HG03457 (cell line): ENCODE measurements at regions not wholly inside any gene's neighbourhood (a gene's known extent, or its start where the extent isn't known, plus 50 kb on each side); places are given as distances from the start of the nearest gene placed in this dataset.

Experiments
- ATAC-seq: cut with Tn5 transposase; IDR thresholded peaks from one replicate; pipeline ENCODE4 v1.9.1; 2021; ENCODE audit warnings: moderate number of reproducible peaks; ENCODE audit not compliant: unreplicated experiment

DNA sequence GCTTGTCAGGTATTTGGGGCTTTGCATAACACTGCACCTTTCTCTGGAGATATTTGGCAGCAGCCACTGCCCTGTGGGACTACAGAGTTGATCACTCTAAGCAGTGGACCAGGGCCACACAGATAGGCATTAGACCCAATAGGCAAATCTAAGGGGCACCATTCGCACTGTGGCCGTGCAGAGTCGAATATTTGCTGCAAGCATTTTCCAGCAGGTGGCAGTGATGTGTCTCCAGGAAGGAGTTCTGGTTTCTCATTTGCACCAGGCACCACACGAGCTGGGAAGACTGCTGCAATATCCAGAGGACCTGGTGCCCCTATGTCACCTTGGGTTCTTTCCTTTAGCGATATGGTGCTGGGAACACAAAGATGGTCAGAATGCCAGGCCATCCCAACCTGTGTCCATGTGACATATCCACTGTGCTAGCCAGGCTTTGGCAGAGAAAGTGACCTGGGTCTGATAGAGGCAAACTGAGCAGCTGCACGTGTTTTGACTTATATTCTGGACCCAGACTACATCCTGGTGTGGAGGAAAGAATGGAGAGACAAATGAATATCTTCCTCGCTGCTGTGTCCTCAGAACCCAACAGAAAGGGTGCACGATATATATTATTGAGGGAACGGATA lies 318.7 kb downstream of the BUD13 start:
- ATAC-seq: no peak

DNA sequence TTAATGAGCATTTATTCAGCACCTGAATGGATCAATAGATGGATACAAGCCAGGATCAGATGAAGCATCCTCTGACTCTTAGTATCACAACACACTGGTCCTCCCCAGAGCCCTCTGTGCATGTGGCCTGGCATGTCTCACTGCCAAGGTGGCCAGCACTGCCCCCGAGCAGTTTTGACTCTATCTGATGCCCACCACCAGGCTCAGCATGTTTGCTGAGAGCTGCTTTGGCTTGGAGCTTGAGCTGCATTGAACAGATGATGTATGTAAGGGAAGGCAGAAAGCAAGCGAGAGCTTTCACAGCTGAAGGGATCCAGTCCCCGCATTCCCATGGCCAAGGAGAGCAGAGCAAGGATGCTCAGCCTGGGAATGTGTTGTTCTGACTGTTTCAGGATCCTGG lies 320.3 kb downstream of the BUD13 start:
- no peak for ATAC-seq

DNA sequence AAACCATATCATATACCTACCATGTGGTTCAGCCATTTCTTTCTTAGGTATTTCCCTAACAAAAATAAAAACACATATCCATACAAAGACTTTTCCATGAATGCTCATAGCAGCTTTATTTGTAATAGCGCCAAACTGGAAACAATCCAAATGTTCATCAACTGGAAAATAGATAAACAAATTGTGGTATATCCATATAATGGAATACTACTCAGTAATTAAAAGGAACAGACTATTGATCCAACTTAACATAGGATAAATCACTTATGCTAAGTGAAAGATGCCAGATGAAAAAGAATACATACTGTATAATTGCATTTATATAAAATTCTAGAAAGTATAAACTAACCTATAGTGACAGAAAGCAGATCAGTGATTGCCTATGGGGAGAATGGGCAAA lies 323.3 kb downstream of the BUD13 start:
- no peak for ATAC-seq

DNA sequence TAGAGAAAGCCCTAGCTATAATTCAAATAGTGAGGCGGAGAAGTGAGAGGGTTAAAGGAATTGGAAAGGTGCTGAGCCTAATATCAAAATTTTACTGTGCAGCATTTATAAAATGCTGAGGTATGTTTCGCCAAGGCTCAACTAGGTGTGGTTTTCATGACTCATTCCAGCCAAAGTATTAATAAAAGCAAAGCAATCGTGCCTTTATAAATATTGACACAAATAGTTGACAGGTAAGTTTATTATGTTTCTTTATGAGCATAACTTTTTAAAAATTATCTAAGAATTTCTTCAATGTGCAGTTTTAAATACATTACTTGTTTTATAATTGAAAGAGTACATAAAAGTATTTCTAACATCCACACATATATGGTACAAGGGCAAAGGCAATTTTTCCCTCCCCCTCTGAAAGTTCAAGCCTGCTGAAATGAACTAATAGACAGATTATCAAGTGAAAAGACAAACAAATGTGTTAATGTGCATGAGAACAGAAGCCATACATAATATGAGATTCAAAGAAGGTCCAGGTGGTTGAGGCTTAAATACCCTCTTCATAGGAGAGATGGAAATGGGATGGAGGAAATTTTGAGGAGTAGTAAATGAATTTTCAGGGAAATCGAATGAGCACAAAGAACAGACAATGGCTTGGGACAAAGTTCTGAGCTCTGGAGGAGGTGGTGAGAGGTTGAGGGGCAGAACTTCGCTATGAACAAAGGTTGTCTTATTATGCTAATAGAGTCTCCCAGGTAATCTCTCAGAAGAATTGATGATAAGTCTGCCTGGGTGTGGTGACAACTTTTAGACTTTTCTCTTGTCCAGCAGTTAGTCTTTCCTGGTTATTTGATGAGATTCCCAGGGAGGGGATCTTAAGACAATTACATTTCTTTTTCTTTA lies 326.5 kb downstream of the BUD13 start:
- ATAC-seq: no peak

DNA sequence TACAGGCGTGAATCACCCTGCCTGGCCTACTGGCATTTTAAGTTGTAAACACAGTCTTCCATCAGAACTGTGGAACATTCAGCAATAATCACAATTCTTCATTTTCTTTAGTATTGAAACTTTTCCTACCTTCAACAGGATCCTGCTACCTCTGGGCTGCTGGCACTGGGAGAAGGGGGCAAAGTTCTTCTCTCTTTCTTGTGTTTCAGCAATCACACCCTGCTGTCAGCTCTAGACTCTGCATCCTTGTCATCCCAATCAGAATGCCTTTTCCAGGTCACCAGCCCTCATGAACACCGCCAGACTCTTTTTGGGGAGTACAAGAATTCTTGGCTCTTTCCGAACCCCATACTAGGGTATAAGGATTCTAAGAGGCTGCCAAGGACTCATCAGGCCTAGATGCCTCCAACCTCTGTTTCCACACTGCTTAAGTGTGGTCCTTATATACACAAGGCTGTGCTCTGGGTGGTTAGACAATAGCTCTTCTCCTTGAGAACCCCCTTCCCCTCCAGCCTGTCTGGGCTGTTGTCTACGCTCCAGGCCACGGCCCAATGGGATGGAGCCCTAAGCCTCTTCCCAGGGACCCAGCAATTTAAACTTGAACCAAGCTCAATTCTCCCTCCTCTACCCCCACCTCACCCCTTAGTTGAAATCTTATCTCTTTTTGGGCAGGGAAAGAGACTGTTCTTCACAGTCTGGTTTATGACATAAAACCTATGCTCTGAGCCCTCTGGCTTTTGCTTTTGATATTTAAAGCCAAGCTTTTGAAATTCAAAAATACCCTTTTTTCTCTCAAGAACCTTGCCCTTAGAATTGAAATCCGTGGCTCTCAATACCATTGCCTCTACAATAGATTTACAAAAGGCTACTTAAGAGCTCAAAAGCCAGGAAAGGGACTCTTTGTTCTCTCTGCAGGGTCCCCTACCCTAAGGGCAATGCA lies 327.4 kb downstream of the BUD13 start:
- ATAC-seq: no peak

DNA sequence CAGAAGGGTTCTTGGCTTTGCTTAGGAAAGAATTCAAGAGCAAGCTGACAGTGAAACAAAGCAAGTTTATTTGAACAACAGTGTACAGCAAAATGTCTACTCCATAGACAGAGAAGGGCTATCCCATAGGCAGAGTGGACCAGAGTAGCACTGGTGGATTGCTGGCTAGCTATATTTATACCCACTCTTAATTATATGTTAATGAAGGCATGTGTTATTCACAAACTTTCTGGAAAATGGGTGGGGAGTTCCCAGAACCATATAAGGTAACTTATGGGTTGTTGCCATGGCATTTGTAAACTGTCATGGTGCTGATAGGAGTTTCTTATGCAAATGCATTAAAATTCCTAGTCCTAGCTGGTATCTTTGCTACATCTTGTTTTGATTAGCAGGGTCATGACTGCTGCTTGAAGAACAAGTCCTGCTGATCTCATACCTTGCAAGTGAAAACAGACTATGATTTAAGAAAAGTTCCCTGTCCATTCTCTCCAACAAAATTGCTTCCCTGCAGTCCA lies 330.5 kb downstream of the BUD13 start:
- no peak for ATAC-seq

DNA sequence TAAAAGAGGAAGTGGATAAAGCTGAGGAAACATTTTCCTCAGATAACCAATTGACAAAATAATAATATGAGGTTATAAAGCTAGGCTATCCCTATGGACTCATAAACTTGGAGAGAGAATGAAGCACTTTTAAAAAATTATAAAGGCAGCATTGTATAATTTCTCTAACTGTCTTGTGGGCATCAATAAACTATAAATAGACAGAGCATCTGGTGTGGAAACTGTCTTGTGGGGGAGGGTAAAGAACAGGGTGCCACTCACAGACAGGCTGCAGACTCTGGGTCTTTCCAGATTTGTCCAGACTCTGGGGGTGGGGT lies 333.5 kb downstream of the BUD13 start:
- no peak for ATAC-seq

DNA sequence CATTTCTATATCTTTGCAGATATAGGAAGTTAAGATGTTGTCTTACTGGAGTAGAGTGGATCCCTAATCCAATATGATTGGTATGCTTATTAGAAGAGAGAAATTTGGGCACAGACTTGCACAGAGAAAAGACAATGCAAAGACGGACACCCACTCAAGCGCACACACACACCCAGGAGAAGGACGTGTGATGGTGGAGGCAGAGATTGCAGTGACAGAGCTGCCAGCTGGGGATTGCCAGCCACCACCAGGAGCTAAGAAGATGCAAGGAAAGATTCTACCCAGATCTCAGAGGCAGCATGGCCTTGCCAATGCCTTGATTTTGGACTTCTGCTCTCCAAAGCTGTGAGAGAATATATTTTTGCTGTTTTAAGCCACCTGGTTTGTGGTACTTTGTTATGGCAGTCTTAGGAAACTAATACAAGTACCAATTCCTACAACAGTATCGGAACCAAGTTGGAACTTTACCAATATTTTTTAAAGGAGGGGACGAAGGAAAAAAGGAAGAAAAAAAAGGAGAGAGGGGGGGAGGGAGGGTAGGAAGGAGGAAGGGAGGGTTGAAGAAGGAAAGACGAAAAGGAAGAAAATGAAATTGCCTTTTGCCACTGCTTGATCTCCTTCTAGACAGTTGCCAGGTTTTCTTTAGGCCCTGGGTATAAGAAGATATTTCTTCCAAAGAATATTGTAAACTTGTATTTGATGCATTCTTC lies 334.0 kb downstream of the BUD13 start:
- no peak for ATAC-seq

DNA sequence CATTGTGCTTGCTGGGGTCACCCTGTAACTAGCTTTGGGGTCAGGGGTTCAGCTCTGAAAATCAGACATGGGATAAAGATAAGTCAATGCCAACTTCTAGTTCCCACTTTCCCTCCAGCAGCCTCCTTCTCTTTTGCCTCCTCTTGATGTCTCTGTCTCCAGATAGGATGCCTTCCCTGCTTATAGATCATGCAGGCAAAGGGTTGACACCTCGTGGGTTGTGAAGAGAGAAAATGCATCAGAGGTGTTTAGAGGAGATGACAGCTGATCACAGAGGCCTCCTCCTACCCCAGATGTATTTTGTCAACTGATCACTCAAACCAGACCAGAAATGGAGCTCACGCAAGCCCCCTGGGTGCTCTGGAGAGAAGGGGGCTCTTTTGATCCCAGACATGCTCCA lies 337.8 kb downstream of the BUD13 start:
- no peak for ATAC-seq

DNA sequence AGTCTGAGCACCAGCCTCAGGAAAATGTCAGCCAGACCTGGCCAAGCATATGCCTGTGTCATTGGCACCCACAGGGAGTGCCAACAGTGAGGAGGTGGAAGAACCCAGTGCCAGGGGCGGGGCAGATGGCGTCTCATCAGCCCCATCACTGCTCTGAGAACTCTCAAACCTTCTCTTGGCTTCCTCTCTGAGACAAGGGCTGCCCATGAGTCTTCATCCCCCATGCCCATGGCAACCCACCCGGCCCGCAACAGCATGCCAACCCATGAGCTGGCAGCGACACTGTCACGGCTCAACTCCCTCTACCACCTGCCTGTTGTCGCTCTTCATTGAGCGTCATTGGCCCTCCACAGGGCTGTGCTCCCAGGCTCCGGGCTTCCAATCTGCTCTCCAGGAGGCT lies 340.5 kb downstream of the BUD13 start:
- ATAC-seq: no peak

DNA sequence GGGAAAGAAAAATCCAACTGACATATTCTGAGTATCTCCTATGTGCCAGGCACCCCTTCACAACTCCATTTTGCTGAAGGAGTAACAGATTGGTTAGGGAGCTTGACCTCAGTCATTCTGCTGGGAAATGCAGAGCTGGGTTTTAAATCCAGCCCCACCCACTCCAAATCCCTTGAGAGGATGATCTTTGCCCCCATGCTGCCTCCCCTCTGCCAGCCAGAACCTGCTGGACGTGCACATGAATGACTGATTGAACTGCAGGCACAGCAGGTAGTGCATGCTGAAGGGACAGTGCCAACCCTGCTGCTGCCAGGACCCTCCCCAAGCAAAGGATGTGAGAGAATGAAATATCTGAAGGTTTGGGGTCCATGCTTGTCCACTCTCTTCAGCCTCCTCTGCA lies 340.9 kb downstream of the BUD13 start:
- ATAC-seq: no peak

DNA sequence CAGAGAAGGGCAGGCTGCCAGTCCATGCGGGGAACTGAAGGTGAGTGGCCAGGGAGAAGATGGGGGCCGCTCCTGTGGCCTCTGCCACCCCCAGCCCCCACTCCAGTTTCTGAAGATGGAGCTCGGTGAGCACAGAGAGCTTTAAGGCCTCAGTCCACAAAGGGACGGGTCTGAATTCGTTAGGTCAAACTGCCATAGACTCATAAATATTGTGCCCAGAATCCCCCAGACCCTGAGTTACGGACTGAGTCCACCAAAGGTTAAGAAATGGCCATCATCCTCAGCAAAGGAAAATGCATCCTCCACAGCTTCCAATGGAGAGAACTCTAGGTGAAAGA lies 344.2 kb downstream of the BUD13 start:
- ATAC-seq: no peak

DNA sequence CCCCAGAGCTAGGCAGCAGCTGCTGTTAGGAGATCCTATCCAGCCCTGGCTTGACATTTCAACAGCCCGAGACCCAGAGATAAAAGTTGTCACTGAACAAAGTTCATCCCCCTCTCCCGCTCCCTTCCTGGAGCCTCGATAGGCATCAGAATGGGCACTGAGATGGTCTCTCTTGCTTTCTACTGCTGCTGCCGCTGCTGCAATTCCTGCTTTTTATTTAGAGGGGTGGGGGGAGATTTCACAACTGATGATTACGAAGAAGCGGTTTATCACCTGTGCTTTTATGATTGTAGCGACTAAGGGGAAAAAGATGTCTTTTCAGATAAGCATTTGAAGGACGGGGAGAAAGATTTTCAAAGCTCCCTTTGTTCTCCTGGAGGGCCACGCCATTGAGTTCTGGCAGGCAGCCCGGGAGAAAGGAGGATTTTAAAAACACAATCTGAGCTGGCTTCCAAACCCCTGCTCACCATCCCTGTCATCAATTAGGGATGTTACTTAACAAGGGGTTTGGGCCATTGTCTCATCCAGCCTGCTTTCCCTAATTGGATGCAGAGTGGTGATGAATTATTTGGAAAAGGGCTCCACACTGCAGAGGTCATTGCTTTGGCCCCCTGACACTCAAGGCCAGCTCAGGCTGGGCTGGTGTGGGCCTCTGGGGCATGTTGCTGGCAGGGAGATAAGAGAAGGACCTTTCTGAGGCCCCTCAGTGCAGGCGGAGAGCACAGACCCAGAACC lies 344.7 kb downstream of the BUD13 start:
- ATAC-seq: no peak

DNA sequence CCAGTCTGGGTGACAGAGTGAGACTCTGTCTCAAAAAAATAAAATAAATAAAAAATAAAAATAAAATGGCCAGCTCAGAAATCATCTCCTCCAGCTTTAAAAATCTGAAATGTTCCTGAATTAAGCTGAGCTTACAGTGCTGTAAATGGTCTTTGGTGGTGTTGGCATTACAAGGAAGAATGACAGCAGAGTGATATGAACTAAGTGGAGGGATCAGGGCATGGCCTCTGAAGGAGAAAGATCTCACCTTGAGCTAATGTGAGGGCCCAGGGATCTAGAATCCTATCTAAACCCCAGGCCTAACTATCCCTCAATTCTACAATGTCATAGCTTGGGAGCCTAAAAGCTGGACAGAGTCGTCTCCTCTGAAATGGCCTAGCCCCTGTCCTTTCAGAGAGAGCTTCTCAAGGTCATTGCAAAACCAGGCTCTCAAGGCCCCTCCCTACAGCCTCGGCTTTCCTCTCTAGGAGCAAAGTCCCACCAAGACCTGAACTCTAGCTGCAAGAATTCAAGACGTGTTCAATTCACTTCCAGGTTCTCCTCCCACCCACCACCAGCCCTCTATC lies 345.4 kb downstream of the BUD13 start:
- no peak for ATAC-seq

DNA sequence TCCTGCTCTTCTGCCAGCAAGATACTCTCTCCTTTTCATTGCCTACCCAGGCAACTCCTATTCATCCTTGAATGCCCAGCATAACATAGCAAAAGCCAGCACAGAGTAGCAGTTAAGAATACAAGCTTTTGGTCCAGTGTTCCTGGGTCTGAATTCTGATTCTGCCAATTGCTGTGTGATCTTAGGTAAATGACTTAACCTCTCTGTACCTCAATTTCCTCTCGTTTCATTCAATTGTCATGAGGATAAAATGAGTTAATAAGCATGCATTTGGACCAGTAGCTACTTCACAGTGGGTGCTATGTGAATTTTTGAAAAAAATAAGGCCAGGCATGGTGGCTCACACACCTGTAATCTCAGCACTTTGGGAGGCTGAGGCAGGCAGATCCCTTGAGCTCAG lies 346.0 kb downstream of the BUD13 start:
- no peak for ATAC-seq

DNA sequence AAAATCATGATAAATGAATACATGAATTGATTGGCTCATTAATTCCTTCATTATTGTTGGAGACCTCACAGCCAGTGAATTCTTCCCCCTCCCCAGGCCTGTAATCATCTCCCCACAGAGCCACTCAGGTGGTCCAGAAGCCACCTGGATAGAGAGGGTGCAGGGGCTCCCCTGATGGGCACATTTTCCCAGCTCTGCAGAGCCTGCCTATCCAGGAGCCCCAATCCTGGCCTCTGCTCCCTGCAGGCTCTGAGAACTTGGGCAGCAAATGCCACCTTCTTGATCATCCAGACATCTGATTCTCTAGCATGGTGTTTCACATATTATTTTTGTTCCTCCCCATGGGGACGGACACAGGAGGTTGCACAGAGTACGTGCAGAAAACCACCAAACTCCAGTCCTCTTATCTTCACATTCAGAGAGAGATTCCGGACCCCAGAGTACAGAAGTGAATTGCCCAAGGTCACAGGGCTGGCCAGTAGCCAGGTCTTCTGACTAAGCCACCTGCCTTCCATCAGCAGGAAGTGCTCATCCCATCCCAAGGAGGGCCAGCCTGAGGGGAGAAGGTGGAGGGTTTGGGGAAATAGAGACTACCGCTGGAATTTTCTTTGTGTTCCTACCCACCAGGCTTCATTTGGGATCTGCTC lies 348.0 kb downstream of the BUD13 start:
- no peak for ATAC-seq

DNA sequence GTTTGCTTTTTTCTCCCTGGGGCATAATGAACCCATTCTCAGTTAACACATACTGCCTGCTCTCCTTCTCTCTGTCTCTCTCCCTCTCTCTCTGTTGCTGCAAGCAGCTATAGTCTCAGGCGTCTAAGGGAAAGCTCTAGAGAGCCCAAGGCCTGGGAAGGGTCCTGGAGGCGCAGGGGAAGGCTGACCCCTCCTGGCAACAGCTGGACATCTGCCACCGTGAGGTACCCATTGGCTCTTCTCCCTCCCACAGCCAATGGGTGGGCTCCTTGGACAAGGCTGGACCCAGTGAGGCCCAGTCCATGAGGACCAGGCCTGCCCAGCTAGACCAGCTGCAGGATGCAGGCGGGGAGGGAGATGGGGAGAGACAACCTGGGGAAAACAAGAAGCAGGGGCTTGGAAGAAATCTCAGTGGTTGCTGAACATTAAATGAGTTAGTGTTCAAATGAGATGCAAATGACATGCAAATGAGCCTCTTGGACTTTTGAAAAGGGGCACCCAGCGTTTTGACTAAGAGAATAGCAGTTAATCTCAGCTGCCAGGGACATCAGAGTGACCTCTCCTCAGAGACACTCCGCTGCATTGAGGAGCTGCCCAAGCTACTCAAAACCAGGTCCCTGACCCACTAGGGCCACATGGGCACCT lies 349.7 kb downstream of the BUD13 start:
- ATAC-seq: no peak

DNA sequence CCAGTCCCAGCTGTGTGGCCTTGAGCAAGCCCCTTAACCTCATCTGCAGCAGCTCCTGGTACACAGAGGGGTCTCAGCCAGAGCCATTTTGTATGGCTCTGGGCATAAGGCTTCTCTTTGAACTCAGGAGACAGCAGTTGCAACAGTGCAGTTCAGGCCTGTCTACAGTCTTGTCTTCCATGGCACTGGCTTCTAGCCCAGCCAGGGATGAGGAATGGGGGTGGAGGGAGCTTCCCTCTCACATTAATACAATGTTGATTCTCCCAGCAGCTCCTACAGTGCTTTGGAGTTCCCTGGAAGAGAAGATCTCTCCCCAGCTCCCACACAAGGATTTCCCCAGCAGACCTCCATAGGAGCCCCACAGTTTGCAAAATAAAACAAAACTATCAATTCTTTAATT lies 350.2 kb downstream of the BUD13 start:
- no peak for ATAC-seq
